ENCODE measurements at regions not wholly inside any gene's neighbourhood (a gene's known extent, or its start where the extent isn't known, plus 50 kb on each side); places are given as distances from the start of the nearest gene placed in this dataset.

DNA sequence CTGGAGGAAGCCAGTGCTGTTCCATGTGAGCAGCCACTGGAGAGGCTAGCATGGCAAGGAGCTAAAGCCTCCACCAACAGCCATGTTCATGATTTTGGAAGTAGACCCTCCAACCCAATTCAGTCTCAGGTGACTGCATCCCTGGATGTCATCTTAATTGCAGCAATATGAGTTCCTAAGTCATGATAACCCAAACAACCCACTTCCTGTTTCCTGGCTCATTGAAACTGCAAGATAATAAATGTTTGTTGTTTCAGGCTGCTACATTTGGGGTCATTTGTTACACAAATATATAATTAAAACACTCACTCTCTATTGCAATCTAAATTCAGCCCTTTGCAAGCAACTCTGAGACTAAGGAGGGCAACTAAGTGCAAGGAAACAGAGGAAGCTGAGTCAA is 62.4 kb upstream of the SLC24A5 start:
- TF ChIP-seq POLR2AphosphoS5 (IDR thresholded peaks at IDR 0.05; ENCODE audit: low read depth, low read length), result no peak
- TF ChIP-seq POLR2A (IDR thresholded peaks at IDR 0.05; ENCODE audit: low read depth, low read length), result no peak
- TF ChIP-seq SPI1 (IDR thresholded peaks at IDR 0.05; ENCODE audit: low read depth, low read length), result peak; percentile 64

All from GM12891 (cell line).